ENCODE measurements at regions not wholly inside any gene's neighbourhood (a gene's known extent, or its start where the extent isn't known, plus 50 kb on each side); places are given as distances from the start of the nearest gene placed in this dataset.

DNA sequence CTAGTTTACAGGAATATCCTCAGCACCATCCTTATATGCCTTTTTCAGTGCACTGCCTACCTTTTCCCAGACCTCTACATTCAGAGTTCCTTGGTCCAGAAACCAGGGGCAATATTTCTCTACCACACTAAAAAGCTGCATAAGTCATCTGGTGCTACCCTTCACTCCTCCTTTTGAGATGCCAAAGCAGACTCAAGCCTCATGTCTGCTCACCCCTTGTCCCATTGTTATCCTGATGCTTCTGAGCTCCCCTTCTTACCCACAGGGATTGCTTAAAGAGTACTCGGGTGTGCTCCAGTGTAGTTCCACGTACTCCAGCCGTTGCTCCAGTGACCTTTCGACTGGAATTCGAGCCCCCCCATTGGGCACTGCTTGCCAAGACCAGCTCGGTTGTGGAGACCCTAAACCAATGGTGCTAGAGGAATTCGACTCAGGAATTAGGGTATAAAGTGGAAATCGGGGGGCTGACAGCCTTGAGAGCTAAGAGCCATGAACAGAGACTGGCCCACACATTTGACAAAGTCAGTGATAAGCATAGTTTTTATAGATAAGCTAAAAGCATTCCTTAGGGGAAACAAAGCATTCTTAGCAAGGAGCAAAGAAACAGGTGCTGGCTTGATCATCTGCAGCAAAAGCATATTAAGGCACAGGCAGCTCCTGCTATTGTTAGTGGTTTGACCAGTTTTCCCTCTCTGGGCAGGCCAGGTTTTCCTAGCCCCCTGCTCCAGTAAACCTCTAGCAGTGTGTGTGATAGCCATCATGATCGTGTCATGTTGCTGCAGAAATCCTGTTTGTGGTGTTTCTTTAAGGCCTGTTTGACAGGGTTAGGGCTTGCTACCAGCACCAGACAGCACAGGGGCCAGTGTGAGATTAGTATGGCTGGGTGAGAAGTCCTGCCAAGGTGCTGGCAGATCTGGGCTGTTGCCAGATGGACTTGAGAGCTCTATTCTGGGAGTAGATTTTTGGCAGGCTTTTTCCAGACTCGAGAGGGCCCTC, 57.5 kb upstream of the WDR1 start:
- DNase-seq = no peak

DNA sequence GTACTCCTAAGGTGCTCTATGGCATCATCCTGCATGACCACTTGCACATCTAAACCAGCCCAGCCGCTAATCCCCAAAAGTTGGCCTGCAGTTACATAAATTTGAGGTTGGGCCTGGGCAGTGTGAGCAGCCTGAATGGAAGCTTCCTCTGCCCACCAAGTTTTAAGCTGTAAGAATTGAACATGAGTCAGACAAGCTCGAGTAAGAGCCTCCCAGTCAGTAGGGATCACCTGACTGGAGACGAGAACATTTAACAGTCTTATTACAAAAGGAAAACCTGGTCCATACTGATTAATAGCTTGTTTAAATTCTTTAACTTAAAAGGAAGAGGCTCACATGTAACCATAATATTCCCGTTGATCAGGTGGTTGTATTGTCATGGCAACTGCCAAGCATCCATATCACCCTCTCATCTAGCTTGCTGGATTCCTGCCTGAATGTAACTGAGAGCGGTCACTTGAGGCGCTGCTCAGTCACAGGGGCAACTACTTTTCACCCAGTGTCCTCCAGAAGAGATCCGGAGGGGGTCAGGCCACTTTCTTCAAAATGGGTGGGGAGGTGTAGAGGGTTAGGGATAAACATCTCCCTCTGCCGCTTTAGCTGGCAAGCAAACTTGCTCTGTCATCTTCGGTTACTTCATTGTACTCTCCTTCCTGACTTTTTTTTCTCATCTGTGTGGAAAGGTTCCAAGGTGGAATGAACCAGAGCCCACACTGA, 56.6 kb upstream of the WDR1 start:
- no peak for DNase-seq

DNA sequence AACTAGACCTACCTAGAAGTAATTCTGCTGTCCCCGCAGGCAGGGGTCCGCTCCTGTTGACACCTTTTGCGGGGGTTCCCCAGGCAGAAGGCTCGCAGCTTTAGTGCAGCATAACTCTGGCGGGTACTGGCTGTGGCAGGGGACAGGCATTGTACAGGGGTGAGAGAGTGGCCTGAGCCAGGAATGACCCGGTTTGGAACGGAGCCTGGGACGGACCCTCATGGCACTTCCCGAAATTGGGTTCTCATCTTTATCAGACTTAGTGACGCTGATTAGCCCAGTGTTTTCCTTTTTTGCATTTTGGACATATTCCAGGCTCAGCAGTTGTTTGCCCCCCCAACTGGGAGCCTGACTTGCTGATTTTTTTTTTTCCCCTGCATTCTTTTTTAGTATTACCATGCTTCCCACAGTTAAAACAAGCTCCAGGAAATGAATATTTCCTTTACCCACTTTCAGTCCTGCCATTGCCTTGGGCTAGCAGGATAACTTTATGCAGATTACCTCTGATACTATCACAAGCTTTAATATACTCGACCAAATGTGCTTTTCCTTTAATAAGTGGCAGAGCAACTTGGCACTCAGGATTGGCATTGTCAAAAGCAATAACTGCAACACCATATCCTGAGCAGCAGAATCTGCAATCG, 55.8 kb upstream of the WDR1 start:
- DNase-seq = no peak

DNA sequence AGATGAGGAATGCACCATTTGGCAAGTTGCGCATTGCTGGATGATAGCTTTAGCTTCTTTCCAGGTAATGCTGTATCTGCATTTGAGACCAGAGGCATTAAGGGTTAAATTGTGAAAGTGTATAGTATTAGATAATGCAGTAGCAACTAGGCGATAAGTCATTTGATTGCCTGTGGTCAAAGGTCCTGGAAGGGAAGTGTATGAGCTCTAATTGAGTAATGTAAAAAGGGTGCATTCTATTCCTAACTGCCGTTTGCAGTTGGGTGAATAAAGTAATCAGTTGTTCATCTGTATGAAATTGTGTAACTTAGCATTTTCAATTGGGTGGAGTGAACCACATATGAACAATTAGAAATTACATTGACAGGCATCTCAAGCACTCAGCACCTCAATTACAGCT, 54.5 kb upstream of the WDR1 start:
- no peak for DNase-seq

DNA sequence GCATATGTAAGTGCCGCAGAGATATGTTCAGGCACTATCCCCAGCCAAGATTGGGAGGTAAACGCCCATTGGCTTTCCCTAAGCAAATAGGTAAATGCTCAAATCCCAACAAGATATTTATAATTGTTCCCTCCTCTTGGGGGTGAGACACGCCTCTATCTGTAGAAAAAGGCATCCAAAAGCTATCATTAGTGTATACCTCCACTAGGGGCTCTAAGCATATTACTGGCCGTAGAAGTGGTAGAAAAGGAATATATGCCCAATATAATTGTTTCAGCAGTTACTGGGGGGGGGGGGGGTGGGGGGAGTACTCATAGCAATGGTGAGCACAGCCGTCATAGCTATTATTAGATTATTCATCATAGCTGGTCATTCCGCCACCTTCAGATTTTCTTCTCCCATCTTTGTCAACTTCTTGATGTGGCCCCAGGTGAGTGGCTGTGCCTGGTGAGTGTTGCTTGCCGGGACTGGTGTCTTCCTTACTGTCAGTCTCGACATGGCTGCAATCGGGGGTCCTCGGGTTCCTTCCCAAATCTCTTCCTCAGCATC, 53.3 kb upstream of the WDR1 start:
- DNase-seq = no peak

DNA sequence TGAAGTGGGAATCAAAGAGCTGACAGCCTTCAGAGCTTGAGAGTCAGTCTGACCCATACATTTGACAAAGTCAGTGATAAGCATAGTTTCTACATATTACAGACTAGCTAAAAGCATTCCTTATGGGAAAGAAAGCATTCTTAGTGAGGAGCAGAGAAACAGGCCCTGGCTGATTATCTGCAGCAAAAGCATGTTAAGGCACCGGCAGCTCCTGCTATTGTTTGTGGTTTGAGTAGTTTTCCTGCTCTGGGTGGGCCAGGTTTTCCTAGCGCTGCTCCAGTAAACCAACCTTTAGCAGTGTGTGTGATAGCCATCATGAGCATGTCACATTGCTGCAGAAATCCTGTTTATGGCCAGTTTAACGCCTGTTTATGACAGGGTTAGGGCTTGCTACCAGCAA, 51.6 kb upstream of the WDR1 start:
- no peak for DNase-seq

DNA sequence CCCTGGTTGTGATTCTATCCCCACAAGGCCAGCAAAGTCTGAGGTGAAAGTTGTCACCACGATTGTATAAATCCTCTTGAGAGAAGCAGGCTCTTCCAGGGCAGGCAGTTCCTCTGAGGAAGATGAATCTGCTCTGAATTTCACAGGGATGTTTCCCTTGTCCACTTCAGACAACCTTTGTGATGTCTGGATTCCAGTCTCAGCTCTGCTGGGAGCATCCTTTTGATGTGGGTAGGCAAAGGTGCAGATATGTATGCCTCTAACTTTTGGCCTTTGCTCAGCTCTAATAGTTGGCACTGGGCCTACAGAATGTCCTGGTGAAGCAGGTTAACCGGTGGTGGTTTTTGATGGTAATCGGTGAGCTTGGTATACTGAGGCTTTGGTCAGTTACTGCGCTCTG, 50.6 kb upstream of the WDR1 start:
- DNase-seq = no peak
